GM18517 (cell line): ENCODE measurements at regions not wholly inside any gene's neighbourhood (a gene's known extent, or its start where the extent isn't known, plus 50 kb on each side); places are given as distances from the start of the nearest gene placed in this dataset.
"Not testable (repeated sequence)": the region's sequence is repeated elsewhere in the genome, so short reads cannot be mapped to it uniquely, and the experiment has no call there.

Experiments used
- ATAC-seq: cut with Tn5 transposase; IDR thresholded peaks from one replicate; pipeline ENCODE4 v1.9.1; 2021; ENCODE audit warnings: mild to moderate bottlenecking, moderate library complexity; ENCODE audit not compliant: unreplicated experiment

GRCh38 chr18:44568342-44568741 lies 112.3 kb upstream of the SETBP1 start:
- no peak for ATAC-seq

GRCh38 chr18:44568986-44569385 lies 111.7 kb upstream of the SETBP1 start:
- no peak for ATAC-seq

- no peak for ATAC-seq
These were observed 111.2 kb upstream of the SETBP1 start for GRCh38 chr18:44569391-44570055.

GRCh38 chr18:44579028-44579702 lies 101.5 kb upstream of the SETBP1 start:
- ATAC-seq: no peak

DNA sequence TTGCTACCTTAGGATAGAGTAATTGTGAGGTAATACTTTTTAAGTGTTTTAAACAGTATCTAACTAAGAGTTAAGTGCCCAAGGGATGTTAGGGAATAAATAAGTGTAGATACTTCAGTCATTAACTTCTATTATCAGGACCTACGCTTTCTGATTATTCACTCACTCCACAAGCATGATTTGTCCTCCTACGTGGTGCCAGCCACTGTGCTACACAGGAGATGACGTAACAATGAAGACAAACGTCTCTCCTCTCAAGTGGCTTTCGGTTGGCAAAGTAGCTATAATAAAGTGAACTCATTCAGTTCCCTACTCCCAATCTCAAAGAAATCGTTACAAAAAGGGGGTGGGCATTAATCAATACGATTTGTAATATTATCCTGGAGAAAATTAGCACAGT lies 100.9 kb upstream of the SETBP1 start:
- no peak for ATAC-seq

GRCh38 chr18:44580159-44580558 lies 100.5 kb upstream of the SETBP1 start:
- ATAC-seq: no peak

DNA sequence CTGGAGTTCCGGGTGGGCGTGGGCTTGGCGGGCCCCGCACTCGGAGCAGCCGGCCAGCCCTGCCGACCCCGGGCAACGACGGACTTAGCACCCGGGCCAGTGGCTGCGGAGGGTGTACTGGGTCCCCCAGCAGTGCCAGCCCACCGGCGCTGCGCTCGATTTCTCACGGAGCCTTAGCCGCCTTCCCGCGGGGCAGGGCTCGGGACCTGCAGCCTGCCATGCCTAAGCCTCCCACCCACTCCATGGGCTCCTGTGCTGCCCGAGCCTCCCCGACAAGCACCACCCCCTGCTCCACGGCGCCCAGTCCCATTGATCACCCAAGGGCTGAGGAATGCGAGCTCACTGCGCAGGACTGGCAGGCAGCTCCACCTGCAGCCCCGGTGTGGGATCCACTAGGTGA lies 99.9 kb upstream of the SETBP1 start:
- not testable (repeated sequence) for ATAC-seq

- no peak for ATAC-seq
These were observed 98.2 kb upstream of the SETBP1 start for GRCh38 chr18:44582456-44582855.

DNA sequence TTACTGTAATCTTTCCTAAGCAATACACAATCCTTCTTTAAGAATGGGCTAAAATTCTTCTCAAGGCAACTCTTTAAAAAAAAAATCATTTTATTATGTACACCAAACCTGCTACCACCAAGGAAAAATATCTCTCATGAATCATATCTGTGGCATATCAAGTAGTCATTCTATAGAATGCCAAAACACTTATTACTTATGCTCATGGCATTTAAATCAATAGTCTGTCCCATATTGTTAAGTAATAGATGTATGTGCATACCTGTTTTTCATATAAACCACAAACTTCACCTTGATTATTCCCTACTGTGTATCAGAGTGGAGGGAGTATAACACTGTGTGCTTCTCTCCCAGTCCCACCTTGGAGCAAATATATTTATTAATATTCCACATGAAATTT lies 95.8 kb upstream of the SETBP1 start:
- ATAC-seq: no peak

- ATAC-seq: no peak
These were observed 93.7 kb upstream of the SETBP1 start for GRCh38 chr18:44586782-44587524.

DNA sequence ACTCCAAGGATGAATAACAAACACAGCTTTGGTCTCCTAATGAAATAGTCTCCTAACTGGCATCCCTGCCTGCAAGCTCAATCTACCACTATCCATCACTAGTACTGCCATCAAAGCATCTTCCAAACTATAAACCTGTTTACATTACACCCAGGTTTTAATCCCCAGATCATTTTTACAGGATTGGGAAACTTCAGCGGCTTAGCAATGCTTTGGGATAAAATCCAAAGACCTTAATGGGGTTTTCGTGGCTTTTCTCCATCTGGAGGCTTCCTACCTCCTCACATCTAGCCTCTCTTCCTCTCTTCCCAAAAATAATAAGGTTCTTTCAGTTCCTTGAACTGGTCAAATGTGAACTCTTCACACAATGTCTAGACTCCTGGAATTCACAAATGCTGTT lies 92.2 kb upstream of the SETBP1 start:
- ATAC-seq: no peak

DNA sequence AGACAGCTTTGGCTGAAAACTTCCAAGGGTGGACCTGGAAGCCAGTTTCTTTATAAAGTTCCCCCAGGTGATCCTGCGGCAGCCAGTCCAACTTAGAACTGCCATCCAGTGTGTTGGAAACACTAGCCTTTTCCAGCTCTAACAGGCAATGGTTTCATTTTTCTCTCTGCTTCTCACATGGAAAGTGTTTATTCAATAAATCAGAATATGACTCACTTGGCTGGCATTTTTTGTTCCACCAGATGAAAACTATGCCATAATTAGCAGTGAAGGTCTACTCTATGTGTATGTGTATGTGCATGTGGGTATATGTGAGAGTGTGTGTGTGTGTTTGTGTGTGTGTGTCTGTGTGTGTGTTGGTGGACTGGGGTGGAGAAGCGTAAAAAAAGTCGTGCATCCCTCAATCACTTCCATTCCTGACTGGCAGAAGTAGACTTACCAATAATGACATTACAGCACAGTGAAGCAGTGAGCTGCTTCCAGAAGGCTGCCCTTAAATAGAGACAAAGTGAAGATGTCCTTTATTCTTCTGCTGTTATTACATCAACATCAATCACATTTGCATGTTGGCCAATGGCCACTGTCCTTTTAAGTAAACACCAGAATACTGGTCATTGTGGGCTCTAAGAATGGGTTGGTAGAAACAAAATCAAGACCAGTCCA lies 90.9 kb upstream of the SETBP1 start:
- ATAC-seq: no peak

DNA sequence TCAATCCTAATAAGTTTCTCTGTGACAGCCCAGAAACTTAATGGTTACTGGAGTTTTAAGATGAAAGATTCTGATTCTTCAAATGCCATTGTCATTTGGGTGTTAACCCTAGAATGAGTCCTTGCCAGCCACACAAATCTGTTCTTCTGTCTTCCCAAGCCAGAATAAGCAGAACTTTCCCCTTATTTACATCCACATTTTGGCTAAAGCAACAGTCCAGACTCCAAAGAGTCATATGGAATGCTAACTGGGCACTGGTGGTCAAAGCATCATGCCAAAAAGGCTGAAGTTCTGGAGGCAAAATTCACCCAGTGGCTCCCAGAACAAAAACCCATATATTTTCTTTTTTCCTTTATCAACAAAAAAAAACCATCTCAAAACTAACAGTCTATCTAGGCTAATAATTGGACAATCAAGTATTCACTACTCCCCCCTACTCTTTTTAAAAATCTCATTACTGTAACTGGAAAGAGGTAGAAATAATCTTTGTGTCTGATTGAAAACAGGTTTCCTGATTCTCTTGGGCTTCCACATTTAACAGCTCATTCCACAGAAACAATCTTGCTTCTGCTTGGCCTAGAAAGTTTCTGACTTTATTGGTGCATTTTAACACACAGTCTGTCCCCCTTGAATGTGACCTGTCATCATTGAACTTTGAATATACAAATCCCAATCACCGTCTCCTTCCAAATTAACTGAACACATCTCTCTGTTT lies 89.6 kb upstream of the SETBP1 start:
- ATAC-seq: no peak

DNA sequence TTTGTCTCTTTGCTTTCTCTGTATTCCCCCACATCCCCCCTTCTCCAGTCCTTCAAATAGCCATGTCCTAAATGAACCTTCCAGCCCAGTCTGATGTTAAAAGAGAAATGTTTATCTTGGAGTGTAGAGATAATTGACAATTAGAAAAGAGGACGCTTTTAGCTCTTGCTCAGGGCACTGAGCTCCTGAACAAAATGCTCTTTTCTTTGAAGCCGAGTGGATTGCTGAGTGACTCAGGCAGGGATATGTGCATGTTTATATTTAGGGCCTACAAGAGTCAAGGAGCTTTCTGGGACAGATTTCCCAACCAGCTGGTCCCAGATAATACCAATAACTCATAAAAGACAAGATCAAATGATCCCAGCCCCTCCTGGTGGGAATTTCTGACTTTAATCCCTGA lies 88.0 kb upstream of the SETBP1 start:
- ATAC-seq: no peak

- ATAC-seq: no peak
These were observed 85.8 kb upstream of the SETBP1 start for GRCh38 chr18:44594799-44595467.

DNA sequence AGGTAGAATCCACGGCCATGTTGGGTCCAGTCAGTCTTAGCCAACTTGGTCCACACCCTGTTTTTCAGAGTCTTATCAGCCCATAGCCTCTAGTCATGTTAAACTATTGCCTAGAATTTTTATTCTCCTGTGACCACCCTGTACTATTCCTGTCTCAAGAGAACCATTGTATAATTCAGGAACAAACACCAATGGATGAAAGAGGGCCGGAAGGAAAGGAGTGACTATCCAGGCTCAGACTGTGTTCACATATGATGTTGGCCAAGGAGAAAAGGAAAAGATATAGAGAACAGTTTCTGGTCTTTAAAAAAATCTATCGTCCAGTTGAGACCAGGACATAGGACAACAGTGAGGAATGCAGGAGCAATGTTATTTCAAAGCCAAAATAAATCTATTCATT lies 82.9 kb upstream of the SETBP1 start:
- no peak for ATAC-seq

DNA sequence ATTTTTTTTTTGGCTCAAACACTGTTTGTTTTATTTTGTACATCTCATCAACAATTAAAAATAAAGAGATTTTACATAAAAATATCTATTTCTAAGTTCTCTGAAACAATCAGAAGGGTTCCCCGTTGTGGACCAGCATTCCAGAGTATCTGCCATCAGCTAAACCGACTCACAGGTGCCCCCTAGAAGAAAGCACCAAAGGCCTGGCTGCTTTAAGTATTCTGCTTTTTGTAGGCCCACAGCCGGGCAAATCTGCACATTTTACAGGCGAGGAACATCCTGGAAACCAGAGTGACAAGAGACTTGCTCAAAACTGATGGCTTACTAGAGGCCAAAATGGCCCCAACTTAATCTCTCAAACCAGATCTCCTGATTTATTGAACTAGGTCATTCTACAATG lies 82.2 kb upstream of the SETBP1 start:
- no peak for ATAC-seq

DNA sequence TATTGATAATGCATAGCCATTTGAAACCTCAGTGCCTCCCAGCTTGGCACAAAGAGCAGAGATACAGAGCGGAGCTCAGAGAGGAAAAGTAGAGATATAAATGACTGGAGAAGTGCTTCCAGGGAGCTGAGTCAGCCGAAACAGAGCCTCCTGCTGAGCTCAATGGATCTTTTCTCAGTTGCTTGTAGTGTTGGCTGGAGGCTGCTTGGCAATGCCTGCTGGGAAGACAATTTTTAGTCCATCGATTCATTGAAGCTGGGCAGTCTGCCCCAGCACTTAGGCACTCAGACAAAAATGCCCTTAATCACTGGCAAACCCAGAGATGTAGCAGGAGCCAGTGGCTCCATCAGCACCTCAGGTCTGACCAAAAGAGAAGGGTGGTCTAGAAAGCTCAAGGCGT lies 81.3 kb upstream of the SETBP1 start:
- ATAC-seq: no peak

GRCh38 chr18:44601447-44601846 lies 79.2 kb upstream of the SETBP1 start:
- ATAC-seq: no peak

DNA sequence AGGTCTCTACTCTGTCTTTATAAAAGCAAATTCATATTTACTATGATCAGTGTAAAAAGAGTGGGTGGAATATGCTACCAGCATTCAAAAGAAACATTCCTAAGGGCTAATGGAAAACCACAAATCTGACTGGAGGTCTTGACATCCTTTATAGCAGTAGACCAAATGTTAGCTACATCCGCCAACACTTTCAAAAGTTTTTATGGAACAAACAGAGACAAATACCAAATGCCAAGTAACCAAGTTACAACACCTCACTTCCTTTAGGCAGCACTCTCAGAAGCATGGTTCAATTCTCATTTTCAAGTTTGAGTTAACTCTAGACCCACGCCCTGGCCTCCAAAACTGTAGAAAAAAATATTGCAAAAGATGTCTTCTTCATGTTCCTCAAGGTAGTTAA lies 78.3 kb upstream of the SETBP1 start:
- ATAC-seq: no peak
